H7 (cell line): ENCODE measurements at regions not wholly inside any gene's neighbourhood (a gene's known extent, or its start where the extent isn't known, plus 50 kb on each side); places are given as distances from the start of the nearest gene placed in this dataset.

Experiments used
- DNase-seq: peaks from one replicate; pipeline ENCODE4 v3.0.0; 2012
- H3K27me3 ChIP-seq: 2 replicates; pipeline ENCODE4 v1.6.0; 2011; ENCODE audit warnings: mild to moderate bottlenecking, low read length; ENCODE audit not compliant: control insufficient read depth, insufficient read depth
- H3K36me3 ChIP-seq: replicated peaks from 2 replicates; pipeline ENCODE4 v1.5.1; 2011; ENCODE audit warnings: low read length; ENCODE audit not compliant: control insufficient read depth, insufficient read depth
- H3K4me3 ChIP-seq: 2 replicates; pipeline ENCODE4 v1.5.1; 2011; ENCODE audit warnings: low read depth, mild to moderate bottlenecking, control low read depth, low read length, moderate library complexity; ENCODE audit not compliant: insufficient read depth

GRCh38 chr7:26534649-26535482 lies 243.2 kb downstream of the SNX10 start:
- DNase-seq: no peak
- Histone ChIP-seq H3K27me3 (no peaks in the 10 kb centered on the region), H3K4me3 (no peak overlapping the region), H3K36me3 (no peaks in the 10 kb centered on the region)

- Histone ChIP-seq H3K36me3 (no peaks in the 10 kb centered on the region), H3K27me3 (no peaks in the 10 kb centered on the region), H3K4me3 (no peak overlapping the region)
- DNase-seq: no peak
These were observed 243.9 kb downstream of the SNX10 start for GRCh38 chr7:26535483-26536007.

- Histone ChIP-seq H3K36me3 (no peaks in the 10 kb centered on the region), H3K27me3 (no peaks in the 10 kb centered on the region), H3K4me3 (no peak overlapping the region)
- DNase-seq: no peak
These were observed 246.6 kb downstream of the SNX10 start for GRCh38 chr7:26538216-26538615.

DNA sequence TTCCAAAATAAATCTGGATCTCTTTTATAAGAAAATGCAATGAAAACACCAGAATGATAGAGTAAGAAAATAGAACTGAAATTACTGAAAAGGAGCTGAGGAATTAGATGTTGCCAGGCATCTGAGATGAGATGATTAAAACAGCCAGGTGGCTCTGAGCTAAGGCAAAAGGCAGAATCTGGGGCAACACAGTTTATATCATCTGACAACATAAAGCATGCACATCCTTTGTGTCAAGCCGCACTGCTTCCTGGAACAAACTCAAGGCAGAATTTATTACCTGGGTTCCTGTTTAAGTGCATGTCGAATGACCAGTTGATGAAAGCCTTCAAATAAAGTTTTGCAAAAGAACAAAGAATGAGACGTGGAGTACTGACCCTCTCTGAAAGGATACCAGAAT lies 247.0 kb downstream of the SNX10 start:
- Histone ChIP-seq H3K27me3 (no peaks in the 10 kb centered on the region), H3K4me3 (no peak overlapping the region), H3K36me3 (no peaks in the 10 kb centered on the region)
- DNase-seq: no peak

DNA sequence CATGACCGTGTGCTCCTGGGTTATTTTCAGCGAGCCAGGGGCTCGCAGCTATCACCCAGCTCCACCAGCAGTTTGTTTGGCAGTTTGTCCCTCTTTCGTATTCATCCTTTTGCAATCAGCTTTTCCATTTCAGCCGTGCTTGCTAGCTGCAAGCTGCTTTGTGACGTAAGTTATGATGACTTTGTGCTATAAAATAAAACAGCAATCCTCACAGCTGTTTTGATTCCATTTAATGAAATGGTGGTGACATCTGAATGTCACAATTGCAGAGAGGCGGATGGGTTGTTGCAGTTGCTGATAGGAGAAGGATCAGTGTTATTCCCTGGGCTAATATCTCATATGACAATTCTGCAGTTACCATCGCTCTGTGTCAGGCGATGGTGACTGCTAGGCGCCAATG lies 251.7 kb downstream of the SNX10 start:
- Histone ChIP-seq H3K36me3 (no peaks in the 10 kb centered on the region), H3K4me3 (no peak overlapping the region), H3K27me3 (no peaks in the 10 kb centered on the region)
- DNase-seq: no peak

DNA sequence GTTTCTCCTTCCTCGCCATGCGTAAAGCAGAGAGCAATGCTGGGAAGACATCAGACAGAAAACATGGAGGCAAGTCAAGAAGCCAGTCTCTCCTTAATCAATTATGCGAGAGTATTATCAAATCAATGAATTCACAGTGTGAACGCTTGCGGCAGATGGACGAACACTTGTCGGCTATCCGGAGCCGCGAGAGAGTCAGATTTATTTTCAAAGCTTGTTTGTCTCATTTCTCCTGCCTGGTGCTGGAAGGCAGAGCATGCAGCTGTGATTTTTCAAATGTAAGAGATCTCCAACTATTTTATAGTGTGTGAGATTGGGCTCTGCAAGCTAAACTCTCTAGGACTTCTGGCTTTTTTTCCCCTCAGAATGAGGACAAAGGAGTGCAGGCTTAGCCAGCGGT lies 252.3 kb downstream of the SNX10 start:
- Histone ChIP-seq H3K27me3 (no peaks in the 10 kb centered on the region), H3K36me3 (no peaks in the 10 kb centered on the region), H3K4me3 (no peak overlapping the region)
- no peak for DNase-seq

DNA sequence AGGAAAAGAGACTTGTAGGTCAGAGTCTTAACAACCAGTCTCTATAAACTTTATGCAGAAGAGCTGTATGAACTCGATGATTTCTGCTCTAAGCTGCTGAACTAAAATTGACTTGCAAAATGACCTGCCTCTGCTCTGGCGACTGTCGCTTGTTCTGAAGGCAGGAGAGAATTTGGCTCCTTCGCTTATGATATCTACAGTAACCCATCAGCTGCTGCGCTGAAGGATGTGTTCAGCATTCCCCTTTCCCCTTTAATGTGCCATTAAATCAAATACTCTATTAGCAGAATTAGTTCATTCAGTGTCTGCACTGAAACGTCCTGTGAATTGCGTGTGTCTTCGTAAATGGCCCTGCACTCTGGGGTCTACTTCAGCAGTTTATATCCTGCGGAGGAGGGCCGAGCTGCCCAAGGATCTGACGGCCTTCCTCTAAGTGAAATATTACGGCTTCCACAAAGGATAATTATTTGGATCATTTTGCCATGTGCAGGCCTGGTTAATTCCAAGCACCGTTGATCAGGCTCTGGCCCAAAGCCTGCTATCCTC lies 254.9 kb downstream of the SNX10 start:
- no peak for DNase-seq
- Histone ChIP-seq H3K27me3 (no peaks in the 10 kb centered on the region), H3K4me3 (no peak overlapping the region), H3K36me3 (no peaks in the 10 kb centered on the region)

GRCh38 chr7:26547156-26547555 lies 255.5 kb downstream of the SNX10 start:
- H3K4me3 ChIP-seq: no peak overlapping the region
- no peaks in the 10 kb centered on the region for H3K27me3 ChIP-seq
- H3K36me3 ChIP-seq: no peaks in the 10 kb centered on the region

GRCh38 chr7:26549281-26549944 lies 257.8 kb downstream of the SNX10 start:
- Histone ChIP-seq H3K27me3 (no peaks in the 10 kb centered on the region), H3K4me3 (no peak overlapping the region), H3K36me3 (no peaks in the 10 kb centered on the region)
- DNase-seq: no peak

More at GRCh38 chr7:26547156-26547555, 255.5 kb downstream of the SNX10 start:
- DNase-seq: no peak

DNA sequence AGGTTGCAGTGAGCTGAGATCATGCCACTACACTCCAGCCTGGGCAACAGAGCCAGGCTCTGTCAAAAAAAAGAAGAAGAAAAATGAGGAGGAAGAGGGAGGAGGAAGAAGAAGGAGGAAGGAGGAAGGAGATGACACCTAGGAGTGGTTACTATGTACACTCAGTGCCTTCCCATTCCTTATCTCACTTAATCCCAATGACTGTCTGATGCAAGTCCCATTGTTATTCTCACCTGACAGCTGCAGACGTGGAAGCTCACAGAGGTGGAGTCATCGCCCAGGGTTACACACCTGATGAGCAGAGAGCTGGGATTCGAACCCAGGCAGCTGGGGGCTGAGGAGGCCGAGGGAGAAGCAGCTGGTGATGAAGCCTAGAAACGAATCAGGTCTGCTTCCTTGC lies 258.8 kb downstream of the SNX10 start:
- H3K4me3 ChIP-seq: no peak overlapping the region
- DNase-seq: no peak
- H3K27me3 ChIP-seq: no peaks in the 10 kb centered on the region

GRCh38 chr7:26551740-26552139 lies 260.1 kb downstream of the SNX10 start:
- no peak overlapping the region for H3K4me3 ChIP-seq
- no peaks in the 10 kb centered on the region for H3K27me3 ChIP-seq
- no peak for DNase-seq
- H3K36me3 ChIP-seq: no peaks in the 10 kb centered on the region

More for the DNA sequence above, 258.8 kb downstream of the SNX10 start:
- H3K36me3 ChIP-seq: no peaks in the 10 kb centered on the region

DNA sequence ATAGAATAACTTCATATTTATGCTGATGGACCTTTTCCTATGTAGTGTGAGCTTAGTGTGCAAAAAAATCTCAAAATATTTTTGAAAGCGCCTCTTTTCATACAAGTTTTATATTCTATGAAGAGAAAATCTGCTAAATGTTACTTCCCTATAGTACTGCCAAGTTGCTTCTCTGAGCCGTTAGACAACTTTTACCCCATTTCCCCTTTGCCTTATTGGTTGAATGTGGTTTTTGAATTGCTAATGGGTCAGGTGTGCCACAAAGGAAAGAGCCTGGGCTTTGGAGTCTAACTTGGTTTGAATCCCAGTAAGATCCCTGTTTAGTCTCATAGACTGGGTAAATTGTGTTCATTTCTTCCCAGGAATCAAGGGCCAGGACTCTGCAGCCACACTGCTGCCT lies 261.5 kb downstream of the SNX10 start:
- Histone ChIP-seq H3K36me3 (no peaks in the 10 kb centered on the region), H3K27me3 (no peaks in the 10 kb centered on the region)

GRCh38 chr7:26553582-26553981 lies 261.9 kb downstream of the SNX10 start:
- Histone ChIP-seq H3K36me3 (no peaks in the 10 kb centered on the region), H3K27me3 (no peaks in the 10 kb centered on the region), H3K4me3 (no peak overlapping the region)
- DNase-seq: no peak

More for the DNA sequence above, 261.5 kb downstream of the SNX10 start:
- no peak overlapping the region for H3K4me3 ChIP-seq
- no peak for DNase-seq

DNA sequence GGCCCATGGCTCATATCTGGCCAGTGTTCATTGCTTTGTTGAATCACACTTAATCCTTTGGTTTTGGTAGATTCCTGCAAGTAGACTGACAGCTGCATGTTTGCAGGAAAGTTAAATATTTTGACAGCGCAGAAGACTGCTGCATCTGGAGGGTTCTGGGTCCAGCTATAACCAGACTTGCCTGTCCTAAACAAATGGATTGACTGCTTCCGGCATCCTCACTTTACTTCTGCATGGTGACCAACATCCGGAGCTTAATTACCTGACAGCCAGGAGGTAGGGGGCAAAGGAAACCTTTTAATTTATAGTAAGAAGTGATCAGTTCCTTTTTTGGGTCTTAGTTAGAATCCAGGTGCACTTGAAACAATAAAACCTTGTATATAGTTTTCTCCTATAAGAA lies 263.3 kb downstream of the SNX10 start:
- no peak overlapping the region for H3K4me3 ChIP-seq
- H3K27me3 ChIP-seq: no peaks in the 10 kb centered on the region
- no peaks in the 10 kb centered on the region for H3K36me3 ChIP-seq
- no peak for DNase-seq
